CD4-positive, alpha-beta T cell treated with Interleukin-6 for 4 hours (primary cell): ENCODE measurements at regions not wholly inside any gene's neighbourhood (a gene's known extent, or its start where the extent isn't known, plus 50 kb on each side); places are given as distances from the start of the nearest gene placed in this dataset.

Source experiments
- DNase-seq: peaks from one replicate; pipeline ENCODE4 v3.0.0-alpha.2; 2020; ENCODE audit warnings: mixed read lengths

GRCh38 chr19:29324291-29324680 is 111.3 kb upstream of the UQCRFS1 start:
- DNase-seq, result no peak

DNA sequence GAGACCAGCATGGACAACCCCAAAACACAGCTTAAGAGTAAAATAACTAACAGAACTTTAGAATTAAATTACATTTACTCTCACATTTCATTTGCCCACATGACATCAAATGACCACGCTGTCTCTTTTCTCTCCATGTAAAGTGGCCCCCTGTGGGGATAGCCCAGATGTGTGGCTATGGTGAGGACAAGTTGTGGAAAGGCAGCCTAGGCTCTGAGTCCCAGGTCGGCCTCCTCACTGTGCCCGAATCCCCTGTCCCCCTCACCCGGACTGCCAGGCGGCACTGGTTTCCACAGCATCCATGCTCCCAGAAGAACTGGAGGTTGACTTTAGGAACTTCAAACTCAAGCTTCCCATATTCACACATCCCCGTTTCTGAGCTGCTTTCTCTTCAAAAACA is 111.8 kb upstream of the UQCRFS1 start:
- DNase-seq, result no peak

GRCh38 chr19:29325241-29325975 is 112.5 kb upstream of the UQCRFS1 start:
- no peak for DNase-seq

DNA sequence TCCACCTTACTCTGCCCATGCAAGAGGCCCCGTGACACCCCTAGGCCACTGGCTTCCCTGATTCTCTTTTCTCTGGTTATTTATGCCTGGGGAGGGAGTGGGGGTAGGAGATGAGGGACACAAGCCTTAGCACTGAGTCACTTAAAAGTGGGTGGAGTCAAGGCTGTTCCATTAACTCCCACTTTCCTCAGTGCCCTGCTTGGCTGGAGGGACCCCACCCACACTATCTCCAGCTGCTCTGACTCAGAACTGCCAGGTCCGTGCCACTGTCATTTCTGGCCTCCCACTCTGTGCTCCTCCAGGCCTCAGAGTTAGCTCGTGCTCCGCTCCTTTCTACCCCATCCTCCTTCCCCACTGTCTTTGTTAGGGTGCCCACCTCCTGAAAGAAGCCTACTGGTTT is 113.4 kb upstream of the UQCRFS1 start:
- DNase-seq, result no peak

DNA sequence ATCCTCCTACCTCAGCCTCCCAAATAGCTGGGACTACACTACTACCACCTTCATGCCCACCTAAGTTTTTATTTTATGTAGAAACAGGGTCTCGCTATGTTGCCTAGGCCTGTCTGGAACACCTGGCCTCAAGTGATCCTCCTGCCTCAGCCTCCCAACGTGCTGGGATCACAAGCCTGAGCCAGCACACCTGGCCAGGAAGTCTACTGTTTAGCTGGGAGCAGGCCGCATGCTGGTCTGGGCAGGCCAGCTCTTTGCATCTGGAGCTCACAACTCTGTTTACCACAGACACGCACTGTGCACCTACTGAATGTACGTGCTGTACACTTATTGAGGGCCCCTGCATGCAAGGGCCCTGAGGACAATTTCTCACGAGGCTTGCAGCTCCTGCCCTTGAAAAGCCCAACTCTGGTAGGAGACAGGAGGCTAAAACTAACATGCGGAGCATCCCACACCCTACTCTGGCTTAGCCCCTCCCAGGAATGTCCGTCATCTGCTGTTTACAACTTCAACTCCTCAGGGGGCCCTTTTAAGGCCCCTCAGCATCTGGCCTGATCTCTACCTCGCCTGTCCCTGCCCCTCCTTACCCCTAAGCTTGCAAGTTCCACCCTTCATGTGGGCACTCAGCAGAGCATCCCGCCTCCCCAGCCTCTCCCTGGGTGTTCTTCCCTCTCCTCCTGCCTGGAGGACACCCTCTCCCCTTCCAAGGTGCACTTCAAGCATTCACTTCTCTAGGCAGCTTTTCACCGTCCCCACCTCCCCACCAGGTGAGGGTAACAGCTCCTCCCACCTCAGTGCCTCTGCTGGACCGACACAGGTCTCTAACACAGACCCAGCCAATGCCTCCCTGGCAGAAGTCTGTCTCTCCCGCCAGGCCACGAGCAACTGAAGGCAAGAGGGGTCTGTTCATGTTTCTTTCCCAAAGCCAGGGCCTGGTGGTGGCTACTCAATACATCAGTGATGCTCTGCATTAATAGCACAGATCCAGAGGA is 114.2 kb upstream of the UQCRFS1 start:
- DNase-seq, result no peak

- no peak for DNase-seq
Measured at GRCh38 chr19:29328586-29328985, 115.6 kb upstream of the UQCRFS1 start.

GRCh38 chr19:29329460-29330134 is 116.6 kb upstream of the UQCRFS1 start:
- no peak for DNase-seq

DNA sequence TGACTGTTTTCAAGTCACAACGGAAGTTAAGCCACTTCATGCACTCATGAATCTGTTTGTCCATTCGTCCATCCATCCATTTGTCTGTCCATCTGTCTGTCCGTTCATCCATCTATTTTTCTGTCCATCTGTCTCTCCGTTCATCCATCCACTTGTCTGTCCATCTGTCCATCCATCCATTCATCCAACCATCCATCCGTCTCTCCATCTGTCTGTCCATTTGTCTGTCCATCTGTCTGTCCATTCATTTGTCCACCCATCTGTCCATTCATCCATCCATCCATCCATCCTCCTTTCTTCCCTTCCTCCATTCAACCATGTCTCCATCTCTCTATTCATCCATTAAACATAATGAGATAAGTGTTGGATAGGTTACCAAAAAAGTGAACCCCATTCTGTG is 123.5 kb upstream of the UQCRFS1 start:
- DNase-seq, result no peak

- no peak for DNase-seq
Measured at GRCh38 chr19:29337029-29337428, 124.1 kb upstream of the UQCRFS1 start.

DNA sequence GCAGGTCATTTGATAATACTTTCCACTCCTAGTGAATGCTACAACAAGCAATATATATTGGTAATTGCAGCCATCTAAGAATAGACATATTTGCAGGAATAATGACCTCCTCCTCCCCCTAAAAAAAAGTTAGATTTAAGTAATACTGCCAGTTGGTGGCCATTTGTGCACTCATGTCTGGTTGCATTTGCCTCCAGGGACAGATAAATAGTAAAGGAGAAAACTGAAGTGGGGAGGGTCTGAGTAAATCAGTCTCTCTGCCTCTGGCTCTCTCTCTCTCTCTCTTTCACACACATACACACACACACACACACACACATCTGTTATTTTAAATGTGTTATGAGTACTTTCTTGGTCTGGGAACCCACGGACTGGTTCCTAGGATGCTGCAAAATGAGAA is 125.5 kb upstream of the UQCRFS1 start:
- DNase-seq, result no peak

GRCh38 chr19:29342721-29343120 is 129.8 kb upstream of the UQCRFS1 start:
- DNase-seq, result no peak

DNA sequence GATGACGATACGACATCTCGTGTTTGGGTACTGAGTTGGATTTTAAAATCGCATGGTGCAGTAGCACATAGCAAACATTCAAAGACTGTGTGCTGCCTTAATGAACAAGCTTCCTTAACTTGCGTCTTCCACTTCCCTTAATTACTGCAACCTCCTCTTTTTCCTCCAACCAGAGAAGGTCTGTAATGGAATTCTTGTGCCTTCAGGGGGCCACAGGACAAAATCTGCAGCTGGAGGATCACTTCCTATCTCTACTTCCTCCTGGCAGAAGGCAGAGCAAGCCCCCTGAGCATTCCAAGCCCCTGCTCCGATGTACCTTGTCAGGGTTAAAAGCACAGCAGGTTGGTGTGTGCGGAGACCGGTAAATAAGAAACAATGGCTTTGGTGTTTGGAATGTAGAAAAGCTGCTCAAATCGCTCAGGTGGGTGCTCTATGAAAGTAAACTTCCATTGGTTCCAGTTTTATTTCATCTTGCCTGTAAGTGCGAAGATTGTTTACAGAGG is 151.3 kb upstream of the UQCRFS1 start:
- no peak for DNase-seq

DNA sequence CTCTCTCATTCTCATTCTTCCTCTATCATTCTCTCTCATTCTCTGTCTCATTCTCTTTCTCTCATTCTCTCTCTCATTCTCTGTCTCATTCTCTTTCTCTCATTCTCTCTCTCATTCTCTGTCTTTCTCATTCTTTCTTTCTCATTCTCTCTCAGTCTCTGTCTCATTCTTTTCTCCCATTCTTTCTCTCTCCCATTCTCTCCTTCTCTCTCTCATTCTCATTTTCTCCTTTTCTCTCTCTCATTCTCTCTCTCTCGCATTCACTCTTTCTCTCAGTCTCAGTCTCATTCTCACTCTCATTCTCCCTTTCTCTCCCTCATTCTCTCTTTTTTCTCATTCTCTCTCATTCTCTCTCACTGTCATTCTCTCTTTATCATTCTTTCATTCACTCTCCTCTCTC is 152.0 kb upstream of the UQCRFS1 start:
- no peak for DNase-seq

DNA sequence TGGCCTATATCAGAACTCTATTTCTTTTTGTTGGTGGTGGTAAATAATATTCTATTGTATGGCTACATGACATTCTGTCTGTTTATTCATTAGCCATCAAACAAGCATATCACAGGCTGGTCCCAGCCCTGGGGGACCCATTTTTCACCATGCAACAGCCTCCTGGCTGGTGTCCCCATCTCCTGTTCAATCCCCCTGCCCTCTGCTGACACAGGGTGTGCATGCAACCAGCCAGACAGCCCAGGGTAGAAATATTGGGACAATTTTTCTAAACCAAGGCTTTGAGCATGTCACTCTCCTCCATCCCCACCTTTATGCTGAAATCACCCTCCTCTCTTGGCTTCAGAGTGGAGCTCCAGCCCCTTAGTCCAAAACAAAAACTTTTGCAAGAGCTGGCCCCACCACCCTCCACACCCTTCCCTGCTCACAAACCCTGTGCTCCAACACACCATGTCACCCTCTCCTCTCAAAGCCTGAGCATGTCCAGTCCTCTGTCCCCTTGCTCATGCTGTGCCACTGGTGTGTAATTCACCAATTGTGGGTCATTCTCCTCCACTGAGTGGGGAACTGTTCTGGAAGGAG is 153.0 kb upstream of the UQCRFS1 start:
- DNase-seq, result no peak

DNA sequence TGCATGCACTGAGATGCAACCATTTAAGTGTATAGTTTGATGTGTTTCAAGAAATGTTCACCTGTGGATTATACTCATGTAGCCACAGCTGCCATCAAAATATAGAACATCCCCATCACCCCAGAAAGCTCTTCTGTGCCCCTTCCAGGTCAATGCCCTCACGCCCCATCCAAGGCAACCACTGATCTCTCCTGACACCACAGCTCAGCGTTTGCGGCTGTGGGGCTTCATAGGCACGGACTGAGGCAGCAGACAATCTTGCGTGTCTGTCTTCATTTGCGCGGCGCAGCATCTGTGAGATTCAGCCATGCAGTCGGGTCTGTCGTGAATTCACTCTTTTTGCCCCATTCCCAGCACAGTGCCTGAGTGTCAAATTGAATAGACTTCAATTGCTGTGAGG is 153.8 kb upstream of the UQCRFS1 start:
- no peak for DNase-seq

GRCh38 chr19:29367791-29368222 is 154.9 kb upstream of the UQCRFS1 start:
- DNase-seq, result no peak

GRCh38 chr19:29370276-29370675 is 155.5 kb upstream of the VSTM2B start:
- no peak for DNase-seq

DNA sequence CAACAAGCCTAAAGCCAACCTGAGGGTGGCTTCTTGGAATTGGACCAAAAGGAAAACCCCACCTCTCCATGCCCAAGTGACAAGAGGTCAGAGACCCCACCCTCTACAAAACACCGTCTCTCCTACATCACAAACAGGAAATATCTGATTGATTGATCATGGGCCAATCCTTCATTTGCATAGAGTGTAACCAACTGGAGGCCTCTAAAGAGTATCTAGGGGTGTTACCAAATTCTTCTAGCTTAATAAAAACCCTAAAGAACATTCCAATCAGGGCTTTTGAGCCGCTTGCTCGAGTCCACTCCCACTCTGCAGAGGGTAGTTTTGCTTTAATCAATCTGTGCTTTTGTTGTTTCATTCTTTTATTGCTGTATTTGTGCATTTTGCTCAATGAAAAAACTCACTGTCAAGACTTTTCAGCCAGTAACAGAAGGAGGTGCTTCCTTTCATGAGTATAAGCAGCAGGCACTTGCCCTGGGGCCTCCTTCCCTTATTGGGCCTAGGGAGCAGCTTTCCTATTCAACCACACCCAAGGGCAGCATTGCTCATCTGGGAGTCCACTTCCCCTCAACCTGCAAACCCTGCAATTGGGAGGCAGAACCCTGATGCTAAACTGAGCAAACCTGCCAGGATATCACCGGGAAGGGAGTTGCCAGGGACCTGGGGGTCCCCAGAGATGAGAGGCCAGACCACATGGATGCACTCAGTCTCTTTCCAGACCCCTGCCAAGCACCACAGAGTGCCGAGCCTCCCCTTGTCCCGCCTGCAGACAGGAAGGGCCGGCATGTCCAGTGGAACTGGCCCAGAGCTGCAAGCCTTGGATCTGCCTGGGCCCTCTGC is 154.3 kb upstream of the VSTM2B start:
- DNase-seq, result no peak

DNA sequence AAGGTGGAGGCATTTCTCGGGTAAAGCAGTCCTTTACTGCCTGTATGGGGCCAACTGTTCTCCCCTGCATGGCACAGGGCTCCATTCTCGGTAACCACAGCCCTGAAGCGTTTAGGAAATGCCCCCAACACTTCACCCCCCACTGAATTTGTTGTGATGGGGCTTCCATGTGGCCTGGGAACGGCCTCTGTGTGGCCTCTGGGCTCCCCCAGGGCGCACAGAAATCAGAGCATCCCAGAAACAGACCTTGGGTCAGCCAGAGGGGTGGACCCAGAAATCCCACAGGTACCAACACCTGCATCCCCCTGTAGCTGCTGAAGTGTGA is 153.7 kb upstream of the VSTM2B start:
- DNase-seq, result no peak

- no peak for DNase-seq
Measured at GRCh38 chr19:29372461-29372860, 153.3 kb upstream of the VSTM2B start.

- no peak for DNase-seq
Measured at GRCh38 chr19:29372921-29373797, 152.6 kb upstream of the VSTM2B start.
